GM18867 (cell line): ENCODE measurements at regions not wholly inside any gene's neighbourhood (a gene's known extent, or its start where the extent isn't known, plus 50 kb on each side); places are given as distances from the start of the nearest gene placed in this dataset.

Experiments used
- ATAC-seq: cut with Tn5 transposase; IDR thresholded peaks from one replicate; pipeline ENCODE4 v1.9.1; 2021; ENCODE audit warnings: mild to moderate bottlenecking, moderate library complexity; ENCODE audit not compliant: unreplicated experiment

- ATAC-seq = no peak
These were observed 183.4 kb downstream of the RFC3 start for GRCh38 chr13:34001389-34001788.

- ATAC-seq = no peak
These were observed 184.2 kb downstream of the RFC3 start for GRCh38 chr13:34002141-34002540.

- no peak for ATAC-seq
These were observed 185.0 kb downstream of the RFC3 start for GRCh38 chr13:34002924-34003323.

- ATAC-seq = no peak
These were observed 185.7 kb downstream of the RFC3 start for GRCh38 chr13:34003656-34004055.

- ATAC-seq = no peak
These were observed 186.7 kb downstream of the RFC3 start for GRCh38 chr13:34004676-34005075.

- ATAC-seq = no peak
These were observed 188.1 kb downstream of the RFC3 start for GRCh38 chr13:34006011-34006410.

GRCh38 chr13:34011552-34012085 lies 193.7 kb downstream of the RFC3 start:
- no peak for ATAC-seq

GRCh38 chr13:34012382-34012781 lies 194.4 kb downstream of the RFC3 start:
- no peak for ATAC-seq

GRCh38 chr13:34013061-34013460 lies 195.1 kb downstream of the RFC3 start:
- no peak for ATAC-seq

- ATAC-seq = no peak
These were observed 199.3 kb downstream of the RFC3 start for GRCh38 chr13:34017231-34017630.

- no peak for ATAC-seq
These were observed 201.9 kb downstream of the RFC3 start for GRCh38 chr13:34019870-34020269.

GRCh38 chr13:34020388-34020787 lies 202.4 kb downstream of the RFC3 start:
- ATAC-seq = no peak

GRCh38 chr13:34021619-34022018 lies 203.7 kb downstream of the RFC3 start:
- ATAC-seq = no peak

GRCh38 chr13:34025746-34026145 lies 207.8 kb downstream of the RFC3 start:
- no peak for ATAC-seq

- no peak for ATAC-seq
These were observed 208.4 kb downstream of the RFC3 start for GRCh38 chr13:34026308-34026707.

- ATAC-seq = no peak
These were observed 210.8 kb downstream of the RFC3 start for GRCh38 chr13:34028496-34029442.

GRCh38 chr13:34030782-34031181 lies 212.8 kb downstream of the RFC3 start:
- ATAC-seq = no peak

GRCh38 chr13:34031610-34032009 lies 213.7 kb downstream of the RFC3 start:
- no peak for ATAC-seq

GRCh38 chr13:34034411-34034810 lies 216.5 kb downstream of the RFC3 start:
- ATAC-seq = no peak

GRCh38 chr13:34035178-34035577 lies 217.2 kb downstream of the RFC3 start:
- ATAC-seq = no peak

GRCh38 chr13:34035676-34036325 lies 217.9 kb downstream of the RFC3 start:
- ATAC-seq = no peak
